ENCODE measurements at regions not wholly inside any gene's neighbourhood (a gene's known extent, or its start where the extent isn't known, plus 50 kb on each side); places are given as distances from the start of the nearest gene placed in this dataset.

- Histone ChIP-seq H3K4me1 (ENCODE audit: control insufficient read depth, insufficient read depth, low read length, poor library complexity, severe bottlenecking) (no peaks in the 10 kb centered on the region), H3K4me3 (ENCODE audit: low read depth, low read length) (no peak overlapping the region), H3K36me3 (ENCODE audit: control insufficient read depth, insufficient read depth, low read length) (no peaks in the 10 kb centered on the region), H3K27ac (ENCODE audit: insufficient read depth, low read length, poor library complexity, severe bottlenecking) (no peak overlapping the region), H3K27me3 (ENCODE audit: control insufficient read depth, insufficient read depth, low read length) (no peaks in the 10 kb centered on the region), H3K9me3 (ENCODE audit: control insufficient read depth in 2 of 2, low read length in 2 of 2) (peaks cover 0 to 5% of the 10 kb centered on the region in 2 experiments)
- H3K4me3 Mint-ChIP-seq = no peak overlapping the region
- H3K4me1 Mint-ChIP-seq = no peaks in the 10 kb centered on the region
- ATAC-seq (ENCODE audit: low read depth in 2 of 2) (no peak), DNase-seq (no peak)
- no peak overlapping the region for H3K27ac Mint-ChIP-seq
- H3K36me3 Mint-ChIP-seq = no peaks in the 10 kb centered on the region
- peaks cover 0 to 19% (median 6%) of the 10 kb centered on the region in 7 donors for H3K9me3 Mint-ChIP-seq
- no peaks in the 10 kb centered on the region for H3K27me3 Mint-ChIP-seq
These were observed 654.6 kb downstream of the ELAVL2 start for GRCh38 chr9:23171479-23171878.

- Mint-ChIP-seq H3K27me3 (no peaks in the 10 kb centered on the region), H3K27ac (no peak overlapping the region), H3K36me3 (no peaks in the 10 kb centered on the region), H3K9me3 (peaks cover 0 to 24% (median 6%) of the 10 kb centered on the region in 7 donors), H3K4me1 (no peaks in the 10 kb centered on the region), H3K4me3 (no peak overlapping the region)
- no peaks in the 10 kb centered on the region for H3K36me3 ChIP-seq (ENCODE audit: control insufficient read depth, insufficient read depth, low read length)
- H3K9me3 ChIP-seq (ENCODE audit: control insufficient read depth in 2 of 2, low read length in 2 of 2) = peaks cover 0 to 5% of the 10 kb centered on the region in 2 experiments
- no peaks in the 10 kb centered on the region for H3K4me1 ChIP-seq (ENCODE audit: control insufficient read depth, insufficient read depth, low read length, poor library complexity, severe bottlenecking)
- H3K27ac ChIP-seq (ENCODE audit: insufficient read depth, low read length, poor library complexity, severe bottlenecking) = no peak overlapping the region
- H3K4me3 ChIP-seq (ENCODE audit: low read depth, low read length) = no peak overlapping the region
- ATAC-seq (ENCODE audit: low read depth in 2 of 2) (no peak), DNase-seq (no peak)
- no peaks in the 10 kb centered on the region for H3K27me3 ChIP-seq (ENCODE audit: control insufficient read depth, insufficient read depth, low read length)
These were observed 653.8 kb downstream of the ELAVL2 start for GRCh38 chr9:23172206-23172605.

- Mint-ChIP-seq H3K36me3 (no peaks in the 10 kb centered on the region), H3K27ac (no peak overlapping the region), H3K9me3 (peaks cover 0 to 29% (median 5%) of the 10 kb centered on the region in 7 donors), H3K27me3 (no peaks in the 10 kb centered on the region), H3K4me3 (no peak overlapping the region), H3K4me1 (no peaks in the 10 kb centered on the region)
- Histone ChIP-seq H3K9me3 (ENCODE audit: control insufficient read depth in 2 of 2, low read length in 2 of 2) (peaks cover 0 to 5% of the 10 kb centered on the region in 2 experiments), H3K27me3 (ENCODE audit: control insufficient read depth, insufficient read depth, low read length) (no peaks in the 10 kb centered on the region), H3K4me1 (ENCODE audit: control insufficient read depth, insufficient read depth, low read length, poor library complexity, severe bottlenecking) (no peaks in the 10 kb centered on the region), H3K27ac (ENCODE audit: insufficient read depth, low read length, poor library complexity, severe bottlenecking) (no peak overlapping the region), H3K4me3 (ENCODE audit: low read depth, low read length) (no peak overlapping the region), H3K36me3 (ENCODE audit: control insufficient read depth, insufficient read depth, low read length) (no peaks in the 10 kb centered on the region)
- DNase-seq (no peak), ATAC-seq (ENCODE audit: low read depth in 2 of 2) (no peak)
These were observed 652.9 kb downstream of the ELAVL2 start for GRCh38 chr9:23172979-23173637.

- ATAC-seq (ENCODE audit: low read depth in 2 of 2) = no peak
- no peaks in the 10 kb centered on the region for H3K36me3 ChIP-seq (ENCODE audit: control insufficient read depth, insufficient read depth, low read length)
- no peak overlapping the region for H3K27ac Mint-ChIP-seq
- H3K27ac ChIP-seq (ENCODE audit: insufficient read depth, low read length, poor library complexity, severe bottlenecking) = no peak overlapping the region
- H3K4me1 ChIP-seq (ENCODE audit: control insufficient read depth, insufficient read depth, low read length, poor library complexity, severe bottlenecking) = no peaks in the 10 kb centered on the region
- H3K36me3 Mint-ChIP-seq = no peaks in the 10 kb centered on the region
- H3K9me3 Mint-ChIP-seq = peaks cover 3 to 12% (median 9%) of the 10 kb centered on the region in 7 donors
- DNase-seq = no peak
- no peak overlapping the region for H3K4me3 ChIP-seq (ENCODE audit: low read depth, low read length)
- H3K9me3 ChIP-seq (ENCODE audit: control insufficient read depth in 2 of 2, low read length in 2 of 2) = peaks cover 0 to 9% of the 10 kb centered on the region in 2 experiments
- H3K27me3 ChIP-seq (ENCODE audit: control insufficient read depth, insufficient read depth, low read length) = no peaks in the 10 kb centered on the region
- H3K4me3 Mint-ChIP-seq = no peak overlapping the region
- no peaks in the 10 kb centered on the region for H3K27me3 Mint-ChIP-seq
- no peaks in the 10 kb centered on the region for H3K4me1 Mint-ChIP-seq
These were observed 631.8 kb downstream of the ELAVL2 start for GRCh38 chr9:23194281-23194680.

GRCh38 chr9:23215688-23216087, 610.4 kb downstream of the ELAVL2 start:
- no peak for ATAC-seq (ENCODE audit: low read depth in 2 of 2)
- no peaks in the 10 kb centered on the region for H3K27me3 ChIP-seq (ENCODE audit: control insufficient read depth, insufficient read depth, low read length)
- Mint-ChIP-seq H3K9me3 (peaks cover 0 to 10% (median 5%) of the 10 kb centered on the region in 7 donors), H3K36me3 (no peaks in the 10 kb centered on the region), H3K4me3 (no peak overlapping the region), H3K27me3 (no peaks in the 10 kb centered on the region), H3K4me1 (no peaks in the 10 kb centered on the region), H3K27ac (no peak overlapping the region)
- no peak for DNase-seq
- H3K4me1 ChIP-seq (ENCODE audit: control insufficient read depth, insufficient read depth, low read length, poor library complexity, severe bottlenecking) = no peaks in the 10 kb centered on the region
- no peaks in the 10 kb centered on the region for H3K36me3 ChIP-seq (ENCODE audit: control insufficient read depth, insufficient read depth, low read length)
- H3K27ac ChIP-seq (ENCODE audit: insufficient read depth, low read length, poor library complexity, severe bottlenecking) = no peak overlapping the region
- H3K4me3 ChIP-seq (ENCODE audit: low read depth, low read length) = no peak overlapping the region
- no peaks in the 10 kb centered on the region for H3K9me3 ChIP-seq (ENCODE audit: control insufficient read depth in 2 of 2, low read length in 2 of 2)

GRCh38 chr9:23219471-23219870, 606.6 kb downstream of the ELAVL2 start:
- DNase-seq = no peak
- ATAC-seq (ENCODE audit: low read depth in 2 of 2) = no peak
- Histone ChIP-seq H3K27me3 (ENCODE audit: control insufficient read depth, insufficient read depth, low read length) (no peaks in the 10 kb centered on the region), H3K36me3 (ENCODE audit: control insufficient read depth, insufficient read depth, low read length) (no peaks in the 10 kb centered on the region), H3K4me1 (ENCODE audit: control insufficient read depth, insufficient read depth, low read length, poor library complexity, severe bottlenecking) (no peaks in the 10 kb centered on the region), H3K4me3 (ENCODE audit: low read depth, low read length) (no peak overlapping the region), H3K27ac (ENCODE audit: insufficient read depth, low read length, poor library complexity, severe bottlenecking) (no peak overlapping the region), H3K9me3 (ENCODE audit: control insufficient read depth in 2 of 2, low read length in 2 of 2) (peaks cover 0 to 2% of the 10 kb centered on the region in 2 experiments)
- Mint-ChIP-seq H3K9me3 (peaks cover 3 to 13% (median 5%) of the 10 kb centered on the region in 7 donors), H3K27me3 (no peaks in the 10 kb centered on the region), H3K36me3 (no peaks in the 10 kb centered on the region), H3K27ac (no peak overlapping the region), H3K4me3 (no peak overlapping the region), H3K4me1 (no peaks in the 10 kb centered on the region)

- Mint-ChIP-seq H3K27ac (no peak overlapping the region), H3K36me3 (no peaks in the 10 kb centered on the region), H3K4me1 (no peaks in the 10 kb centered on the region), H3K4me3 (no peak overlapping the region), H3K9me3 (peaks cover 3 to 17% (median 5%) of the 10 kb centered on the region in 7 donors), H3K27me3 (no peaks in the 10 kb centered on the region)
- H3K27ac ChIP-seq (ENCODE audit: insufficient read depth, low read length, poor library complexity, severe bottlenecking) = no peak overlapping the region
- H3K4me3 ChIP-seq (ENCODE audit: low read depth, low read length) = no peak overlapping the region
- DNase-seq = no peak
- H3K4me1 ChIP-seq (ENCODE audit: control insufficient read depth, insufficient read depth, low read length, poor library complexity, severe bottlenecking) = no peaks in the 10 kb centered on the region
- H3K9me3 ChIP-seq (ENCODE audit: control insufficient read depth in 2 of 2, low read length in 2 of 2) = peaks cover 0 to 2% of the 10 kb centered on the region in 2 experiments
- no peak for ATAC-seq (ENCODE audit: low read depth in 2 of 2)
- no peaks in the 10 kb centered on the region for H3K36me3 ChIP-seq (ENCODE audit: control insufficient read depth, insufficient read depth, low read length)
- no peaks in the 10 kb centered on the region for H3K27me3 ChIP-seq (ENCODE audit: control insufficient read depth, insufficient read depth, low read length)
These were observed 605.9 kb downstream of the ELAVL2 start for GRCh38 chr9:23220171-23220570.

- Mint-ChIP-seq H3K27me3 (no peaks in the 10 kb centered on the region), H3K36me3 (no peaks in the 10 kb centered on the region), H3K27ac (no peak overlapping the region), H3K4me1 (no peaks in the 10 kb centered on the region), H3K4me3 (no peak overlapping the region), H3K9me3 (peaks cover 3 to 19% (median 5%) of the 10 kb centered on the region in 7 donors)
- H3K27me3 ChIP-seq (ENCODE audit: control insufficient read depth, insufficient read depth, low read length) = no peaks in the 10 kb centered on the region
- H3K27ac ChIP-seq (ENCODE audit: insufficient read depth, low read length, poor library complexity, severe bottlenecking) = no peak overlapping the region
- no peaks in the 10 kb centered on the region for H3K4me1 ChIP-seq (ENCODE audit: control insufficient read depth, insufficient read depth, low read length, poor library complexity, severe bottlenecking)
- H3K9me3 ChIP-seq (ENCODE audit: control insufficient read depth in 2 of 2, low read length in 2 of 2) = peaks cover 0 to 2% of the 10 kb centered on the region in 2 experiments
- H3K4me3 ChIP-seq (ENCODE audit: low read depth, low read length) = no peak overlapping the region
- ATAC-seq (ENCODE audit: low read depth in 2 of 2) = no peak
- H3K36me3 ChIP-seq (ENCODE audit: control insufficient read depth, insufficient read depth, low read length) = no peaks in the 10 kb centered on the region
- DNase-seq = no peak
These were observed 605.1 kb downstream of the ELAVL2 start for GRCh38 chr9:23220957-23221356.
